Naive thymus-derived CD4-positive, alpha-beta T cell (primary cell): ENCODE measurements at regions not wholly inside any gene's neighbourhood (a gene's known extent, or its start where the extent isn't known, plus 50 kb on each side); places are given as distances from the start of the nearest gene placed in this dataset.

Experiments
- ATAC-seq: fragments of 150-1000 bp; cut with Tn5 transposase; 2 replicates; pipeline ENCODE4 v1.10.0; 2021; ENCODE audit warnings: mild to moderate bottlenecking, moderate library complexity
- CTCF ChIA-PET: fragments of 350-600 bp; sonication (Branson Sonifier 250); formaldehyde crosslinking; loops from one replicate; lab custom pipeline; 2021; ENCODE audit warnings: antibody characterized with exemption; lab: Charles Lee
- POLR2A ChIA-PET: fragments of 350-600 bp; sonication (Branson Sonifier 250); formaldehyde crosslinking; loops from one replicate; lab custom pipeline; 2021; ENCODE audit warnings: antibody characterized with exemption, inconsistent platforms; lab: Charles Lee
- DNase-seq, 9 donors: peaks; one replicate each; pipeline versions ENCODE4 v3.0.0 to v3.0.0-alpha.2; 2020 to 2022; ENCODE audit warnings: mixed read lengths in 1 of 9
- H3K27ac ChIP-seq: one replicate; pipeline ENCODE4 v1.7.0; 2013; ENCODE audit warnings: mild to moderate bottlenecking, low read depth, low read length, moderate library complexity
- H3K27me3 ChIP-seq, 2 donors: one replicate each; pipeline ENCODE4 v1.7.0; 2013; ENCODE audit warnings: low read length in 2 of 2, mild to moderate bottlenecking in 2 of 2, moderate library complexity in 2 of 2; ENCODE audit not compliant: control insufficient read depth in 2 of 2, insufficient read depth in 2 of 2
- H3K36me3 ChIP-seq, 3 experiments: 1 replicate in 2 of 3; 2 replicates in 1 of 3; pipeline ENCODE4 v1.7.0; 2013; ENCODE audit warnings: low read length in 3 of 3, mild to moderate bottlenecking in 3 of 3, moderate library complexity in 1 of 3; ENCODE audit not compliant: insufficient read depth in 3 of 3, control insufficient read depth in 2 of 3
- H3K4me1 ChIP-seq, 2 donors: one replicate each; pipeline ENCODE4 v1.7.0; 2013; ENCODE audit warnings: low read length in 2 of 2, mild to moderate bottlenecking in 2 of 2, moderate library complexity in 1 of 2; ENCODE audit not compliant: control insufficient read depth in 2 of 2, insufficient read depth in 2 of 2
- H3K4me3 ChIP-seq: 2 replicates; pipeline ENCODE4 v1.7.0; 2013; ENCODE audit warnings: mild to moderate bottlenecking, low read length
- H3K9me3 ChIP-seq, 3 experiments: 1 replicate in 2 of 3; 2 replicates in 1 of 3; pipeline ENCODE4 v1.7.0; 2013; ENCODE audit warnings: low read length in 3 of 3; ENCODE audit not compliant: control insufficient read depth in 2 of 3
- H3K27ac Mint-ChIP-seq, 9 donors: one replicate each; pipeline ENCODE4 v1.8.0; 2020 to 2022; ENCODE audit warnings: mixed read lengths in 9 of 9, mild to moderate bottlenecking in 8 of 9, moderate library complexity in 5 of 9, inconsistent platforms in 2 of 9
- H3K27me3 Mint-ChIP-seq, 5 donors: one replicate each; pipeline ENCODE4 v1.8.0; 2021 to 2022; ENCODE audit warnings: mixed read lengths in 5 of 5, mild to moderate bottlenecking in 1 of 5
- H3K36me3 Mint-ChIP-seq, 5 donors: one replicate each; pipeline ENCODE4 v1.8.0; 2020 to 2022; ENCODE audit warnings: mixed read lengths in 5 of 5, mild to moderate bottlenecking in 3 of 5, inconsistent platforms in 1 of 5
- H3K4me1 Mint-ChIP-seq, 7 donors: one replicate each; pipeline ENCODE4 v1.8.0; 2020 to 2022; ENCODE audit warnings: mixed read lengths in 7 of 7, mild to moderate bottlenecking in 3 of 7, inconsistent platforms in 1 of 7
- H3K4me3 Mint-ChIP-seq, 10 donors: one replicate each; pipeline ENCODE4 v1.8.0; 2020 to 2022; ENCODE audit warnings: mild to moderate bottlenecking in 10 of 10, mixed read lengths in 10 of 10, moderate library complexity in 6 of 10, inconsistent platforms in 2 of 10
- H3K9me3 Mint-ChIP-seq, 11 donors: one replicate each; pipeline ENCODE4 v1.8.0; 2020 to 2022; ENCODE audit warnings: mixed read lengths in 11 of 11, mild to moderate bottlenecking in 4 of 11, inconsistent platforms in 1 of 11, moderate library complexity in 1 of 11
- intact Hi-C, 2 donors: fragments of 100-400 bp; cut with micrococcal nuclease; formaldehyde crosslinking; loops; one replicate each; pipeline ENCODE4 v1.15.1; 2023

DNA sequence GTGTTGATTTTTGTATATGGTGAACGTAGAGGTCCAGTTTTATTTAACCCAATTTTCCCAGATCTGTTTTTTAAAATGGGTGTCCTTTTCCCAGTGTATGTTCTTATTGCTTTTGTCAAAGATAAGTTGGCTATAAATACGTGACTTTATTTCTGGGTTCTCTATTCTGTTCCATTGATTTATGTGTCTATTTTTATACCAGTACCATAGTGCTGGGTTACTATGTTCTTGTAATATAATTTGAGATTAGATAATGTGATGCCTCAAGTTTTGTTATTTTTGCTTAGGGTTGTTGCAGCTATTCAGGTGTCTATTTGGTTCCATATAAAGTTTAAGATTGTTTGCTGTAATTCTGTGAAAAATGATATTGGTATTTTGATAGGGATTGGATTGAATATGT is 749.1 kb upstream of the GRIA3 start:
- POLR2A ChIA-PET: no interaction called here
- Histone ChIP-seq H3K4me1 (no peaks in the 10 kb centered on the region), H3K27me3 (no peaks in the 10 kb centered on the region), H3K36me3 (no peaks in the 10 kb centered on the region), H3K9me3 (peaks cover 0 to 9% (median 0%) of the 10 kb centered on the region in 3 experiments), H3K4me3 (no peak overlapping the region), H3K27ac (no peak overlapping the region)
- ATAC-seq (no peak), DNase-seq (no peak)
- peaks cover 0 to 15% (median 9%) of the 10 kb centered on the region in 11 donors for H3K9me3 Mint-ChIP-seq
- no peaks in the 10 kb centered on the region for H3K36me3 Mint-ChIP-seq
- H3K4me1 Mint-ChIP-seq: no peaks in the 10 kb centered on the region
- H3K4me3 Mint-ChIP-seq: no peak overlapping the region
- H3K27me3 Mint-ChIP-seq: no peaks in the 10 kb centered on the region
- CTCF ChIA-PET: no interaction called here
- H3K27ac Mint-ChIP-seq: no peak overlapping the region
- intact Hi-C loops: no loop called here

DNA sequence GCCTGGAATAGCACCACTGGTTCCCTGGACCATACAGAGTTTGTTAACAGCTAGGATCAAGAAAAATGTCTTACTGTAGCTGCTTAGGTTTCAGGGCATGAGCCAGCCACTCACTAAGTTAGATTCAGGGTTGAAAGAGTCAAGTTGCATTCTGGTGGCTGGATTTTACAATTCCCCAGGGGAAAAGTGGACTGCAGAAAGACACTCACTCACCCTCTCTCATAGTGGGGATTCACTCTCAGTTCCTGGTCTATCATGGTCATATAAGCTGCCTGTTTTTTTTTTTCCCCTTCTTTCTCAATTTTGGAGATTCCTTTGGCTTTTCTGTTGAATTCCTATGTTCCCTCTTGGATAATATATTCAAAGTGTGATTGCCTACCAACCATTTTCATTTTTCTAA is 744.2 kb upstream of the GRIA3 start:
- Histone ChIP-seq H3K27me3 (no peaks in the 10 kb centered on the region), H3K9me3 (peaks cover 0 to 9% (median 0%) of the 10 kb centered on the region in 3 experiments), H3K4me3 (no peak overlapping the region), H3K27ac (no peak overlapping the region), H3K36me3 (no peaks in the 10 kb centered on the region), H3K4me1 (no peaks in the 10 kb centered on the region)
- ChIA-PET CTCF (no interaction called here), POLR2A (no interaction called here)
- H3K27ac Mint-ChIP-seq: no peak overlapping the region
- no peaks in the 10 kb centered on the region for H3K36me3 Mint-ChIP-seq
- no peaks in the 10 kb centered on the region for H3K27me3 Mint-ChIP-seq
- peaks cover 0 to 20% (median 9%) of the 10 kb centered on the region in 11 donors for H3K9me3 Mint-ChIP-seq
- intact Hi-C loops: no loop called here
- H3K4me3 Mint-ChIP-seq: no peak overlapping the region
- no peaks in the 10 kb centered on the region for H3K4me1 Mint-ChIP-seq
- ATAC-seq (no peak), DNase-seq (no peak)

DNA sequence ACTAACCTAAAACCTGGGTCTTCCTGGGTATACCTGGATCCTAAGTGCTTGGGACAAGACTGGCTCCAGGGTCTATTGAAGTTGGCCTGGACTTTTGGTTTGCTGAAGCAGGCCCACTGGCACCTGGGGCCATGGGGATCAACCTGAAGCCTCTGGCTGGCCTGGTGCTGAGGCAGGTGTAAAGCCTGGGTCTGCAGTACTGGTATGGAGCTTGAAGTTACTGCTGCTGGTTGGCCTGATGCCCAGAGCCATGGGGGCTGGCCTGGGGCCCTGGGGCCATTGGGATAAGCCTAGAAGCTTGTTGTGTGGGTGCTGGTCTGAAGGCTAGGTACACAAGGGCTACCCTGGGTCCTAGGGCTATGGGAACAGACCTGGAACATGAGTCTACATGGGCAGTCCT is 743.2 kb upstream of the GRIA3 start:
- Histone ChIP-seq H3K4me3 (no peak overlapping the region), H3K27ac (no peak overlapping the region), H3K9me3 (peaks cover 0 to 9% (median 0%) of the 10 kb centered on the region in 3 experiments), H3K36me3 (no peaks in the 10 kb centered on the region), H3K4me1 (no peaks in the 10 kb centered on the region), H3K27me3 (no peaks in the 10 kb centered on the region)
- ATAC-seq (no peak), DNase-seq (no peak)
- peaks cover 0 to 20% (median 9%) of the 10 kb centered on the region in 11 donors for H3K9me3 Mint-ChIP-seq
- H3K4me1 Mint-ChIP-seq: no peaks in the 10 kb centered on the region
- no peak overlapping the region for H3K4me3 Mint-ChIP-seq
- no peaks in the 10 kb centered on the region for H3K36me3 Mint-ChIP-seq
- no peak overlapping the region for H3K27ac Mint-ChIP-seq
- ChIA-PET CTCF (no interaction called here), POLR2A (no interaction called here)
- no peaks in the 10 kb centered on the region for H3K27me3 Mint-ChIP-seq
- intact Hi-C loops: no loop called here

DNA sequence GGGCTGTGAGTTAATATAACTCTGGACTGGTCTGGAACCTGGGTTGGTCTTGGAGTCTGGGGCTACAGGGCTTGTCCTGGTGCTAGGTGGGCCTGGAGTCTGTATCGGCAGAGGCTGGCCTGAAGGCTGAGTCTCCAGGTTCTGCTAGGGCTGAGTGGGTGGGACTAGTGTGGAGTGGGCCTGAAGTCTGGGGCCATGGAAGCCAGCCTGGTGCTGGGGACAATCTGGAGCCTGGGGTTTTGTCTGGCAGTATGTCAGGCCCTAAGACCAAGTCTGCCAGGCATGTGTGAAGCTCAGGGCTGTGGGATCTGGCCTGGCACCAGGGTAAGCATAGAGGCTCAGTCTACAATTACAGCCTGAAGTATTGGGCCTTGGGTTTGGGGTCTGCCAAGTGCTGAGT is 742.6 kb upstream of the GRIA3 start:
- DNase-seq (no peak), ATAC-seq (no peak)
- Mint-ChIP-seq H3K4me3 (no peak overlapping the region), H3K9me3 (peaks cover 0 to 20% (median 9%) of the 10 kb centered on the region in 11 donors), H3K27ac (no peak overlapping the region), H3K36me3 (no peaks in the 10 kb centered on the region), H3K4me1 (no peaks in the 10 kb centered on the region), H3K27me3 (no peaks in the 10 kb centered on the region)
- Histone ChIP-seq H3K4me3 (no peak overlapping the region), H3K27me3 (no peaks in the 10 kb centered on the region), H3K9me3 (peaks cover 0 to 9% (median 0%) of the 10 kb centered on the region in 3 experiments), H3K36me3 (no peaks in the 10 kb centered on the region), H3K27ac (no peak overlapping the region), H3K4me1 (no peaks in the 10 kb centered on the region)
- intact Hi-C loops: no loop called here
- CTCF ChIA-PET: no interaction called here
- POLR2A ChIA-PET: no interaction called here

DNA sequence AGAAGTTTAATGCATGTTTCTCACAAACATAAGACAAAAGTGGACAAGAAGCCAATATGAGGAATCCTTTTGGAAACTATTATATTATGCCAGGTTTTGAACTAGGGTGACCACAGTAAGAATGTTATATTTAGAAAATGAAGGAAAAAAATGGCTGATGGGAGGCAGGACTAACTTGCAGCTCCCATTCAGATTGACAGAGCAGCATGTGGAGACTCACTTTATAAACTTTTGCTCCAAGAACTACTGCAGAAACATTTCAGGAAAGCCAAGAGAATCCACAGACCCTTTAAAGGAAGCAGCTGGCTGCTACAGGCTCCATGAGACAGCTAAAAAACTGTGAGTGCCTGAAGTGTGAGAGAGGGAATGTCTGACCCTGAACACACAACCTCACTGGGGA is 738.6 kb upstream of the GRIA3 start:
- no peak overlapping the region for H3K27ac Mint-ChIP-seq
- H3K36me3 ChIP-seq: no peaks in the 10 kb centered on the region
- H3K9me3 ChIP-seq: no peaks in the 10 kb centered on the region
- DNase-seq (no peak), ATAC-seq (no peak)
- no peak overlapping the region for H3K27ac ChIP-seq
- ChIA-PET POLR2A (no interaction called here), CTCF (no interaction called here)
- no peak overlapping the region for H3K4me3 Mint-ChIP-seq
- H3K27me3 Mint-ChIP-seq: no peaks in the 10 kb centered on the region
- no peaks in the 10 kb centered on the region for H3K4me1 Mint-ChIP-seq
- no peaks in the 10 kb centered on the region for H3K4me1 ChIP-seq
- H3K4me3 ChIP-seq: no peak overlapping the region
- peaks cover 0 to 6% (median 4%) of the 10 kb centered on the region in 11 donors for H3K9me3 Mint-ChIP-seq
- no peaks in the 10 kb centered on the region for H3K36me3 Mint-ChIP-seq
- H3K27me3 ChIP-seq: no peaks in the 10 kb centered on the region
- intact Hi-C loops: no loop called here

DNA sequence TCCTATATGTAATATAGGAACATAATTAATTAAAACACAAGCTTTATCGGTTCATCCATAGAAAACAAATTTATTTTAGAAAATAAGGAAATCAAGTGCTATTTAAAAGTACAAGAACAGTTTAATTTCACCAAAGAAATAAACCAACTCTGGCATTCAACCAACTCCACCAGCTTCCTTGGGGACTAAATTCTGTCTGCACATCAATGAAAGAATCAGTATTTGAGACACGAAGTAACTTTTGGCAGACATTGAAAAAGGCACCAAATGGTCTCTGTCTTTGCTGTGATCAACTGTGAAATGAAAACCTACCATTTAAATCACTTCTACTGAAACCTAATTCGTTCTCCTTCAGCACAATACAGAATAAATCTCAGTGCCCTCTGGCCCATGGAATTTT is 719.7 kb upstream of the GRIA3 start:
- POLR2A ChIA-PET: no interaction called here
- Mint-ChIP-seq H3K27ac (no peak overlapping the region), H3K27me3 (no peaks in the 10 kb centered on the region), H3K4me3 (no peak overlapping the region), H3K9me3 (no peaks in the 10 kb centered on the region), H3K4me1 (no peaks in the 10 kb centered on the region), H3K36me3 (no peaks in the 10 kb centered on the region)
- Histone ChIP-seq H3K36me3 (no peaks in the 10 kb centered on the region), H3K9me3 (no peaks in the 10 kb centered on the region), H3K4me1 (no peaks in the 10 kb centered on the region), H3K27me3 (no peaks in the 10 kb centered on the region), H3K27ac (no peak overlapping the region), H3K4me3 (no peak overlapping the region)
- DNase-seq (no peak), ATAC-seq (no peak)
- CTCF ChIA-PET: no interaction called here
- intact Hi-C loops: no loop called here

DNA sequence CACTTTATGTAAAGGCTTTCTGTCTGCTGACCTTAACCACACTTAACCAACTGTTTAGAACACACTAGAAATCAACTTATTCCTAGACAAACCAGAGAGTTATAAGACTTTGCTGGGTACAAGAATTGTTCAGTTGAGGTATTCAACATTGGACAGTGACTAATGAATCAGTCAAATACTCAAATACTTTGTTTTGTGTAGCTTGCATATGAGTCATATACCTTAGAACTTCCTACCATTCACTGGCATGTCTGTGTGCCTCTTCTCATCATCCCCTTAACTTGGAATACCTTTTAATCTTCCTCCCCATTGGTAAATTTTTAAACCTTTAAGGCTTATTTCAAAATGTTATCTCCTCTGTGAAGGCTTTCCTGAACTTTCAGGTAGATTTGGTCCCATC is 708.8 kb upstream of the GRIA3 start:
- no peaks in the 10 kb centered on the region for H3K36me3 Mint-ChIP-seq
- intact Hi-C loops: no loop called here

More for the DNA sequence above, 708.8 kb upstream of the GRIA3 start:
- Histone ChIP-seq H3K4me1 (no peaks in the 10 kb centered on the region), H3K27ac (no peak overlapping the region), H3K9me3 (no peaks in the 10 kb centered on the region), H3K4me3 (no peak overlapping the region), H3K36me3 (no peaks in the 10 kb centered on the region), H3K27me3 (no peaks in the 10 kb centered on the region)
- H3K9me3 Mint-ChIP-seq: peaks cover 0 to 5% (median 0%) of the 10 kb centered on the region in 11 donors
- H3K27me3 Mint-ChIP-seq: no peaks in the 10 kb centered on the region
- CTCF ChIA-PET: no interaction called here
- no peaks in the 10 kb centered on the region for H3K4me1 Mint-ChIP-seq
- H3K4me3 Mint-ChIP-seq: no peak overlapping the region
- DNase-seq (no peak), ATAC-seq (no peak)
- no peak overlapping the region for H3K27ac Mint-ChIP-seq
- POLR2A ChIA-PET: no interaction called here
